ENCODE measurements at regions not wholly inside any gene's neighbourhood (a gene's known extent, or its start where the extent isn't known, plus 50 kb on each side); places are given as distances from the start of the nearest gene placed in this dataset.

- Histone ChIP-seq H3F3A (ENCODE audit: insufficient read depth) (peaks cover 8% of the 10 kb centered on the region; the same call in 1 of the 2 replicates), H3K9me2 (ENCODE audit: insufficient read depth) (no peaks in the 10 kb centered on the region), H3K79me2 (ENCODE audit: insufficient read depth) (no peaks in the 10 kb centered on the region), H3K4me3 (no peak overlapping the region), H3K36me3 (ENCODE audit: low read depth) (no peaks in the 10 kb centered on the region), H4K20me1 (ENCODE audit: insufficient read depth) (no peaks in the 10 kb centered on the region), H3K9me3 (ENCODE audit: low read depth) (no peaks in the 10 kb centered on the region), H3K27me3 (replicated peaks; ENCODE audit: insufficient read depth) (no peaks in the 10 kb centered on the region), H3K27ac (no peak overlapping the region), H2AFZ (no peak overlapping the region; the same call in 1 of the 2 replicates), H3K4me1 (ENCODE audit: insufficient read depth) (peaks cover 31% of the 10 kb centered on the region), H3K9ac (no peak overlapping the region), H3K4me2 (ENCODE audit: unreplicated experiment) (no peak overlapping the region)
- whole genome bisulfite sequencing, 2 experiments (ENCODE audit: low coverage in 1 of 2, low lambda C conversion rate in 2 of 2, missing lambda C conversion rate in 2 of 2), result 88 to 94% methylated on average over 12 of the region's 12 CpGs
- in situ Hi-C loops (cut with MboI), result no loop called here
- DNase-seq, result no peak
- TF ChIP-seq EZH2phosphoT487 (IDR thresholded peaks at IDR 0.05; ENCODE audit: insufficient read depth, low read depth) (no peak), EZH2 (IDR thresholded peaks at IDR 0.05; ENCODE audit: insufficient read depth, poor library complexity, severe bottlenecking) (no peak)
These were observed 162.8 kb downstream of the TBXT start for GRCh38 chr6:166004876-166005275.

DNA sequence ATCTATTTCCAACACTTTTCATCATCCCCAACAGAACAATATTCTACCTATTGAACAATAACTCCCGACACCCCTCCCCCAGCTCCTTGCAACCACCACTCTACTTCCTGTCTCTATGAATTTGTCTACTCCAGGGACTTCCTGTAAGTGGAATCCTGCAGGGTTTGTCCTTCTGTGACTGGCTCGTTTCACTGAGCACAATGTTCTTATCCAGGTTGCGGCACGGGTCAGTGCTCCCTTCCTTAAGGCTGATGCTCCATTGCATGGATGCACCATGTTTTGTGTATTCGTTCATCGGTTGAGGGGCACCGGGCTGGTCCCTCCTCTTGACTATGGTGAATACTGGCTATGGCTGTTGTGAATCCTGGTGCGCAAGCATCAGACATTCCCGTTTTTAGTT, 163.2 kb downstream of the TBXT start:
- H3K27me3 ChIP-seq (replicated peaks; ENCODE audit: insufficient read depth), result no peaks in the 10 kb centered on the region
- peaks cover 8% of the 10 kb centered on the region; the same call in 1 of the 2 replicates for H3F3A ChIP-seq (ENCODE audit: insufficient read depth)
- no peaks in the 10 kb centered on the region for H3K79me2 ChIP-seq (ENCODE audit: insufficient read depth)
- no peak overlapping the region for H3K4me3 ChIP-seq
- H3K9me3 ChIP-seq (ENCODE audit: low read depth), result no peaks in the 10 kb centered on the region
- H4K20me1 ChIP-seq (ENCODE audit: insufficient read depth), result no peaks in the 10 kb centered on the region
- no peak overlapping the region for H2AFZ ChIP-seq
- WGBS, 2 experiments (ENCODE audit: low coverage in 1 of 2, low lambda C conversion rate in 2 of 2, missing lambda C conversion rate in 2 of 2), result 96 to 97% methylated on average over 9 of the region's 9 CpGs
- no peak overlapping the region for H3K27ac ChIP-seq
- in situ Hi-C loops (cut with MboI), result no loop called here
- TF ChIP-seq EZH2phosphoT487 (IDR thresholded peaks at IDR 0.05; ENCODE audit: insufficient read depth, low read depth), result no peak
- no peak for TF ChIP-seq EZH2 (IDR thresholded peaks at IDR 0.05; ENCODE audit: insufficient read depth, poor library complexity, severe bottlenecking)
- no peak for DNase-seq
- peaks cover 27% of the 10 kb centered on the region for H3K4me1 ChIP-seq (ENCODE audit: insufficient read depth)
- H3K9ac ChIP-seq, result no peak overlapping the region
- no peaks in the 10 kb centered on the region for H3K9me2 ChIP-seq (ENCODE audit: insufficient read depth)
- no peak overlapping the region for H3K4me2 ChIP-seq (ENCODE audit: unreplicated experiment)
- H3K36me3 ChIP-seq (ENCODE audit: low read depth), result no peaks in the 10 kb centered on the region

DNA sequence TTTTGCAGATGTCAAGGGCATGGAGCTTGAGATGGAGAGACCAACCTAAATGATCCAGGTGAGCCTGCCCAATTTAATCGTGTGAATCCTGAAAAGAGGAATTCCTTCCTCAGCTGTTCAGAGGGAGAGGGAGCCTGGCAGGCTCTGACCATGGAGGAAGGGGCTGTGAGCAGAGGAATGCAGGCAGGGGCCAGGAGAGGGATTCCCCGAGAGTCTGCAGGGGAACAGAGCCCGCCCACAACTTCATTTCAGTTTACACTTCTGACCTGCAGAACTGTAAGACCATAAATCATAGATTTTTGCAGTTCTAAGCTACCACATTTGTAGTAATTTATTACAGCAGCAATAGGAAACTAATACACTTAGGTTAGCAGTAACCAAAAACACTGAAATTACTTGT, 164.1 kb downstream of the TBXT start:
- no peak for TF ChIP-seq EZH2 (IDR thresholded peaks at IDR 0.05; ENCODE audit: insufficient read depth, poor library complexity, severe bottlenecking)
- TF ChIP-seq EZH2phosphoT487 (IDR thresholded peaks at IDR 0.05; ENCODE audit: insufficient read depth, low read depth), result no peak
- in situ Hi-C loops (cut with MboI), result no loop called here

GRCh38 chr6:166001359-166001758, 166.3 kb downstream of the TBXT start:
- 77 to 83% methylated on average over 9 of the region's 9 CpGs for WGBS, 2 experiments (ENCODE audit: low coverage in 1 of 2, low lambda C conversion rate in 2 of 2, missing lambda C conversion rate in 2 of 2)
- Histone ChIP-seq H4K20me1 (ENCODE audit: insufficient read depth) (no peaks in the 10 kb centered on the region), H3K4me1 (ENCODE audit: insufficient read depth) (peaks cover 3% of the 10 kb centered on the region), H3K27ac (no peak overlapping the region), H3K9me3 (ENCODE audit: low read depth) (no peaks in the 10 kb centered on the region), H3K27me3 (replicated peaks; ENCODE audit: insufficient read depth) (no peaks in the 10 kb centered on the region), H3K36me3 (ENCODE audit: low read depth) (no peaks in the 10 kb centered on the region), H2AFZ (no peak overlapping the region), H3K9ac (no peak overlapping the region), H3K4me3 (no peak overlapping the region), H3F3A (ENCODE audit: insufficient read depth) (peaks cover 3% of the 10 kb centered on the region; the same call in 1 of the 2 replicates), H3K4me2 (ENCODE audit: unreplicated experiment) (no peak overlapping the region), H3K79me2 (ENCODE audit: insufficient read depth) (no peaks in the 10 kb centered on the region), H3K9me2 (ENCODE audit: insufficient read depth) (no peaks in the 10 kb centered on the region)
- in situ Hi-C loops (cut with MboI), result no loop called here
- TF ChIP-seq EZH2phosphoT487 (IDR thresholded peaks at IDR 0.05; ENCODE audit: insufficient read depth, low read depth) (no peak), EZH2 (IDR thresholded peaks at IDR 0.05; ENCODE audit: insufficient read depth, poor library complexity, severe bottlenecking) (no peak)
- no peak for DNase-seq

More for the DNA sequence above, 164.1 kb downstream of the TBXT start:
- Histone ChIP-seq H3K27me3 (replicated peaks; ENCODE audit: insufficient read depth) (no peaks in the 10 kb centered on the region), H3K9ac (no peak overlapping the region), H2AFZ (no peak overlapping the region), H3K9me3 (ENCODE audit: low read depth) (no peaks in the 10 kb centered on the region), H3F3A (ENCODE audit: insufficient read depth) (peaks cover 8% of the 10 kb centered on the region; the same call in 1 of the 2 replicates), H3K4me1 (ENCODE audit: insufficient read depth) (peaks cover 21% of the 10 kb centered on the region), H3K36me3 (ENCODE audit: low read depth) (no peaks in the 10 kb centered on the region), H3K4me2 (ENCODE audit: unreplicated experiment) (no peak overlapping the region), H3K9me2 (ENCODE audit: insufficient read depth) (no peaks in the 10 kb centered on the region), H3K4me3 (no peak overlapping the region), H3K27ac (no peak overlapping the region), H4K20me1 (ENCODE audit: insufficient read depth) (no peaks in the 10 kb centered on the region), H3K79me2 (ENCODE audit: insufficient read depth) (no peaks in the 10 kb centered on the region)
- no peak for DNase-seq
- WGBS, 2 experiments (ENCODE audit: low coverage in 1 of 2, low lambda C conversion rate in 2 of 2, missing lambda C conversion rate in 2 of 2), result 18 to 27% methylated on average over 3 of the region's 3 CpGs

GRCh38 chr6:165999279-165999678, 168.4 kb downstream of the TBXT start:
- Histone ChIP-seq H3K9me3 (ENCODE audit: low read depth) (no peaks in the 10 kb centered on the region), H3K4me2 (ENCODE audit: unreplicated experiment) (no peak overlapping the region), H2AFZ (no peak overlapping the region), H3K9ac (no peak overlapping the region), H3K36me3 (ENCODE audit: low read depth) (no peaks in the 10 kb centered on the region), H3K9me2 (ENCODE audit: insufficient read depth) (no peaks in the 10 kb centered on the region), H3K79me2 (ENCODE audit: insufficient read depth) (no peaks in the 10 kb centered on the region), H3K4me3 (no peak overlapping the region), H3F3A (ENCODE audit: insufficient read depth) (no peaks in the 10 kb centered on the region), H3K27ac (no peak overlapping the region), H4K20me1 (ENCODE audit: insufficient read depth) (no peaks in the 10 kb centered on the region), H3K27me3 (replicated peaks; ENCODE audit: insufficient read depth) (no peaks in the 10 kb centered on the region), H3K4me1 (ENCODE audit: insufficient read depth) (no peaks in the 10 kb centered on the region)
- TF ChIP-seq EZH2 (IDR thresholded peaks at IDR 0.05; ENCODE audit: insufficient read depth, poor library complexity, severe bottlenecking) (no peak), EZH2phosphoT487 (IDR thresholded peaks at IDR 0.05; ENCODE audit: insufficient read depth, low read depth) (no peak)
- WGBS, 2 experiments (ENCODE audit: low coverage in 1 of 2, low lambda C conversion rate in 2 of 2, missing lambda C conversion rate in 2 of 2), result 85% methylated on average over 8 of the region's 8 CpGs
- no peak for DNase-seq
- in situ Hi-C loops (cut with MboI), result no loop called here
